ENCODE measurements at regions not wholly inside any gene's neighbourhood (a gene's known extent, or its start where the extent isn't known, plus 50 kb on each side); places are given as distances from the start of the nearest gene placed in this dataset.

- H3K36me3 ChIP-seq (ENCODE audit: insufficient read depth), result no peaks in the 10 kb centered on the region
- H3K79me2 ChIP-seq (ENCODE audit: insufficient read depth, low read depth), result no peaks in the 10 kb centered on the region
- H3K27me3 ChIP-seq (ENCODE audit: insufficient read depth, low read depth), result no peaks in the 10 kb centered on the region
- TF ChIP-seq CTCF (conservative IDR thresholded peaks at IDR 0.05; ENCODE audit: low read depth, low read length), result no peak
- H2AFZ ChIP-seq (ENCODE audit: low read depth), result no peak overlapping the region
- H3K4me3 ChIP-seq (IDR thresholded peaks at IDR 0.05; ENCODE audit: insufficient read depth, low read depth, low read length), result no peak overlapping the region
- no peaks in the 10 kb centered on the region for H3K4me1 ChIP-seq (ENCODE audit: low read depth, poor library complexity, severe bottlenecking)
- no peaks in the 10 kb centered on the region for H4K20me1 ChIP-seq (ENCODE audit: insufficient read depth)
- H3K27ac ChIP-seq, result no peak overlapping the region
- H3K4me2 ChIP-seq, result no peak overlapping the region
- H3K9ac ChIP-seq, result no peak overlapping the region
These were observed 116.4 kb downstream of the ANAPC4 start for GRCh38 chr4:25493466-25493865.

GRCh38 chr4:25494166-25494565, 117.1 kb downstream of the ANAPC4 start:
- Histone ChIP-seq H2AFZ (ENCODE audit: low read depth) (no peak overlapping the region), H4K20me1 (ENCODE audit: insufficient read depth) (no peaks in the 10 kb centered on the region), H3K27me3 (ENCODE audit: insufficient read depth, low read depth) (no peaks in the 10 kb centered on the region), H3K27ac (no peak overlapping the region), H3K4me3 (IDR thresholded peaks at IDR 0.05; ENCODE audit: insufficient read depth, low read depth, low read length) (no peak overlapping the region), H3K79me2 (ENCODE audit: insufficient read depth, low read depth) (no peaks in the 10 kb centered on the region), H3K9ac (no peak overlapping the region), H3K4me2 (no peak overlapping the region), H3K4me1 (ENCODE audit: low read depth, poor library complexity, severe bottlenecking) (no peaks in the 10 kb centered on the region), H3K36me3 (ENCODE audit: insufficient read depth) (no peaks in the 10 kb centered on the region)
- TF ChIP-seq CTCF (conservative IDR thresholded peaks at IDR 0.05; ENCODE audit: low read depth, low read length), result no peak

GRCh38 chr4:25500626-25501316, 123.7 kb downstream of the ANAPC4 start:
- Histone ChIP-seq H3K27me3 (ENCODE audit: insufficient read depth, low read depth) (no peaks in the 10 kb centered on the region), H3K27ac (no peak overlapping the region; the same call in 1 of the 2 replicates), H3K79me2 (ENCODE audit: insufficient read depth, low read depth) (no peaks in the 10 kb centered on the region), H4K20me1 (ENCODE audit: insufficient read depth) (no peaks in the 10 kb centered on the region), H2AFZ (ENCODE audit: low read depth) (no peak overlapping the region), H3K4me3 (IDR thresholded peaks at IDR 0.05; ENCODE audit: insufficient read depth, low read depth, low read length) (no peak overlapping the region), H3K9ac (no peak overlapping the region), H3K4me1 (ENCODE audit: low read depth, poor library complexity, severe bottlenecking) (peaks cover 3% of the 10 kb centered on the region), H3K4me2 (no peak overlapping the region), H3K36me3 (ENCODE audit: insufficient read depth) (no peaks in the 10 kb centered on the region)
- TF ChIP-seq CTCF (conservative IDR thresholded peaks at IDR 0.05; ENCODE audit: low read depth, low read length), result no peak

- H3K4me1 ChIP-seq (ENCODE audit: low read depth, poor library complexity, severe bottlenecking), result peaks cover 3% of the 10 kb centered on the region
- H3K4me2 ChIP-seq, result no peak overlapping the region
- no peaks in the 10 kb centered on the region for H3K79me2 ChIP-seq (ENCODE audit: insufficient read depth, low read depth)
- no peaks in the 10 kb centered on the region for H4K20me1 ChIP-seq (ENCODE audit: insufficient read depth)
- no peaks in the 10 kb centered on the region for H3K27me3 ChIP-seq (ENCODE audit: insufficient read depth, low read depth)
- H3K9ac ChIP-seq, result no peak overlapping the region
- no peak overlapping the region for H2AFZ ChIP-seq (ENCODE audit: low read depth)
- no peak overlapping the region for H3K27ac ChIP-seq
- H3K4me3 ChIP-seq (IDR thresholded peaks at IDR 0.05; ENCODE audit: insufficient read depth, low read depth, low read length), result no peak overlapping the region
- no peaks in the 10 kb centered on the region for H3K36me3 ChIP-seq (ENCODE audit: insufficient read depth)
- TF ChIP-seq CTCF (conservative IDR thresholded peaks at IDR 0.05; ENCODE audit: low read depth, low read length), result no peak
These were observed 125.1 kb downstream of the ANAPC4 start for GRCh38 chr4:25502115-25502514.
